HPDE6-E6E7 (cell line): ENCODE measurements at regions not wholly inside any gene's neighbourhood (a gene's known extent, or its start where the extent isn't known, plus 50 kb on each side); places are given as distances from the start of the nearest gene placed in this dataset.
"Not testable (repeated sequence)": the region's sequence is repeated elsewhere in the genome, so short reads cannot be mapped to it uniquely, and the experiment has no call there.

Experiments
- DNase-seq: peaks from one replicate; pipeline ENCODE4 v3.0.0; 2011; ENCODE audit warnings: missing footprints; ENCODE audit errors: extremely low spot score

DNA sequence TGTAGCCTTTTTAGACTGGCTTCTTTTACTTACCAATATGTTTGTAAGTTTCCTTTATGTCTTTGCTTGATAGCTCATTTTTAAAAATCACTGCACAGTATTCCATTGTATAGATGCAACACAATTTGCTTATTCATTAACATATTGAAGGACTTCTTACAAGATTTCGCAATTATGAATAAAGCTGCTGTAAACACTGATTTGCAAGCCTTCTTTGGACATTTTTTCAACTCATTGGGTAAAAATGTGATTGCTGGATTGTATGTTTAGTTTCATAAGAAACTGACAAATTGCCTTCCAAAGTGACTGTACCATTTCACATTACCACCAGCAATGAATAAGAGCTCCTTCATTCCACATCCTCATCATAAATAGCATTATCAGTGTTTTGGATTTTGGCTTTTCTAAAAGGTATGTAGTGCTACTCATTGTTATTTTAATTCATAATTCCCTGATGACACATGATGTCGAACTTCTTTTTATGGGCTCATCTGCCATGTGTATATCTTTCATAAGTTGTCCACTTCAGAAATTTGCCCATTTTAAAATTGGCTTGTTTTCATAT, 80.7 kb downstream of the TFAP2B start:
- DNase-seq, result no peak

DNA sequence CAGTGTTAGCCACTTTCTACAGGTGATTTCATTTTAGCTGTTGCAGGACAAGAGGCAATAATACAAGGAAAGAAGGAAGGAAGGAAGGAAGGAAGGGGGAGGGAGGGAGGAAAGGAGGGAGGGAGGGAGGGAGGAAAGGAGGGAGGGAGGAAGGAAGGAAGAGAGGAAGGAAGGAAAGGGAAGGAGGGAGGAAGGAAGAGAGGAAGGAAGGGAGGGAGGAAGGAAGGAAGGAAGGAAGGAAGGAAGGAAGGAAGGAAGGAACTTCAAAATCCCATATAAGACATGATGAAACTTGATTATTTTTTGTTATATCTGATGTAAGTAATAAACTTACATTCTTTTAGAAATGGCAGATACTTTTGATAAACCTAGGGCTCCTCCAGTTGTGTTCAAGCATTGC, 83.6 kb downstream of the TFAP2B start:
- DNase-seq, result no peak

DNA sequence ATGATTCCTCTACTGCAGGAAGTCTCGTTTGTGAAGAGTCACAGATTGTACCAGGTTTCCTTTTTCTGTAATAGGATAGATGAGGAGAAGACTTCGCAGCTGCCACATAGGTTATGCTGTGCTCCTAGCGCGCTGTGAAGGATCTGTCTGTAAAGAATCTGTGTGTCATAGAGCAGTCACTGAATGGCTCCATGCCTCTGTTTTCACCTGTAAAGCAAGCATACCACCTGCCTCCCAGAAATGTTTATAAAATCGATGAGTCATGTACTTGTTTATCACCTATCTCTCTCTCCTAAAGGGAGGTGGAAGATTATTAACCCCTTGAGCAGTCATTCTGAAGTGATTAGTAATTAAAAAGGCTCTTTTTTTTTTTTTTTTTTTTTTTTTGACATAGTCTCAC, 86.6 kb downstream of the TFAP2B start:
- DNase-seq, result no peak

DNA sequence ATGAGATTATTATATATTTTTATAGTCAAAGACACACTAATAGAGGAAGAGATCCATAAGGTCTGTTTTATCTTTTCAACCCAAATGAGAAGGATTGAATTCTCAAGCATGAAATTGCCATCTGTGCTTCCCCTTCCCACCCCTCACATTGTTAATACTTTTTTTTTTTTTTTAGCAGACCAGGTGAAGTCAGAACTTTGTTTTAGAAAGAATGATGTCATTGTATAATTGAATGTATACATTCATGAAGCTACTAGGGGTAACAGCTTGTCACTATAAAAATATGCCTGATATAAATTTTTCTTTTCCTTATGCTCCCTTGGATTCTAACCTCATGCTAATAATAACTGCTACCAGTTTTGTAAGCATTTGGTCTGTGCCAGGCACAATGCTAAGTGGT, 88.9 kb downstream of the TFAP2B start:
- DNase-seq, result no peak

DNA sequence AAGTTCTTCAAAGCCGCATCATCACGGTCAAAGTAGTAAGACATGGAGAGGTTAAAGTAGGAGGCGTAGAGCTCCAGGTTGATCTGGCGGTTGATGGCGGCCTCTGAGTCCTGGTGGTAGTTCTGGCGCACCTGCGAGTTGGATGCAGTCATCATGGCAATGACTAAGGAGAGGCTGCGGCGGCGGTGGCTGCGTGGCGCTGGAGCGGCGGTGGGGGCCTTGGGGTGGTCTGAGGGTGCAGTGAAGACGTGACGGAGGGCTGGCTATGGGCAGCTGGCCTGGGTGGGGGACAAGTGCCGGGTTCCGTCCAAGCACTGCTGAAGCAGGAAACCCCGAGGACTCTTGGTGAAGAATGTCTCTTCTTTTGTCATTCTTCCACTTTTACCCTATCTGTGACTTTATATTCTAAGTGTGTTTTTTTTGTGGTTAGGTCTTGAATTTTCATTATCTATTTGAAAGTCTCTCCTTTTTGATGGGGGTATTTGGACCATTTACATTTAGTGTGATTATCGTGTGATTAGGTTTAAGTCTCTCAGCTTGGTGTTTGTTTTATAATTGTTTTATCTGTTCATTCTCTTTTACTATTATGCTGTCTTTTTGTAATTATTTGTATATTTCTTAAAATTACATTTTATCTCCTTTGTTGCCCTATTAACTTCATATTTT, 94.6 kb downstream of the TFAP2B start:
- no peak for DNase-seq

DNA sequence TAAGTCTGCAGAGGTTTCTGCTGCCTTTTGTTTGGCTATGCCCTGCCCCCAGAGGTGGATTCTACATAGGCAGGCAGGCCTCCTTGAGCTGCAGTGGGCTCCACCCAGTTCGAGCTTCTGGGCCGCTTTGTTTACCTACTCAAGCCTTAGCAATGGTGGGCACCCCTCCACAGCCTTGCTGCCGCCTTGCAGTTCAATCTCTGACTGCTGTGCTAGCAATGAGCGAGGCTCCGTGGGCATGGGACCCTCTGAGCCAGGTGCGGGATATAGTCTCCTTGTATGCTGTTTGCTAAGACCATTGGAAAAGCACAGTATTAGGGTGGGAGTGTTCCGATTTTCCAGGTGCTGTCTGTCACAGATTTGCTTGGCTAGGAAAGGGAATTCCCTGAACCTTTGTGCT, 102.7 kb downstream of the TFAP2B start:
- DNase-seq, result not testable (repeated sequence)

DNA sequence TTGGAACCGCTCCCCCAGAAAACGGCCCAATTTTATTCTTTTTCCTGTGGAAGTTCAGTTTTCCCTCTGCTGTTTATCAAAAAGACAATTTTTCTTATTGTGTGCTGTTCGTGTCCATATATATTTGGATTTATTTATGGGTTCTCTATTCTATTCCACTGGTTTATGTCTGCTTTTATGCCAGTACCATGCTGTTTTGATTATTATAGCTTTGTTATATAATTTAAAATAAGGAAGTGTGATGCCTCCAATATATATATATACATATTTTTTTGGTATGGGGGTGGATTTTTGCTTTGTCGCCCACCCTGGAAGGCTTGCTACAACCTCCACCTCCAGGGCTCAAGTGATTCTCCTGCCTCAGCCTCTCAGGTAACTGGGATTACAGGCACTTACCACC, 103.3 kb downstream of the TFAP2B start:
- DNase-seq, result no peak

DNA sequence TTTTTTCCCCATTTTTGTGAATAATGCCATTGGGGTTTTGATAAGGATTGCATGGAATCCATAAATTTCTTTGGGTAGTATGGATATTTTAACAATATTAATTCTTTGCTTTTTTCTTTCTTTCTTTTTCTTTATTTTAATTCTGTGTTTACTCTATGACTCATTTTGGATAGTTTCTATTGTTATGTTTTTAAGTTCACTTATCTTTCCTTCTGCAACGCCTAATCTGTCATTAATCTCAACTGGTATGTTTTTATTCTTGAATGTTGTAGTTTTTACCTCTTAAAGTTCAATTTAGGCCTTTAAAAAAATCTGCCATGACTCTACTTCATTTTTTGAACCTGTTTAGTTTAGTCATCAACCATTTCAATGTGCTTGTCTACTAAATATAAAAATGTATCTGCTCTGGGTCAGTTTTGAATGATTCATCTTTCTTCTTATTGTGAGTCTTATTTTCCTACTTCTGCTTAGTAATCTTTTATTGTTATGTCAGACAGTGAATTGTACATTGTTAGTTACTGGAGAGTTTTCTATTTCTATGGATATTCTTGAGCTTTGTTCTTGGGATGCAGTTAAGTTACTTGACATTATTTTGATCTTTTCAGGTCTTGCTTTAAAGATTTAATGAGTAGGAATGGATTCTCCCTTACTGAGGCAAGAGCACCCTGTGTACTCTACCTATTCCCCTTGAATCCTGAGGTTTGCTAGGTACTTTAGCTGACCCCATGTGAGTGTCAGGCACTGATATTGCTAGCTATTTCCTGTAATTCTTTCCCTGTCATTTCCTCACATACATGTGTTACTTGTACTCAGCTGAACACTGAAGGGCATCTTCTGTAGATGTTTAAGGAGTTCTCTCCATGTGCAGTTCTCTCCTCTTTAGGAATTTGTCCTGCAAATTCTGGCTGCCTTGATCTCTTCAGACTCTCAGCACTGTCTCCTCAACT, 104.2 kb downstream of the TFAP2B start:
- DNase-seq, result no peak

DNA sequence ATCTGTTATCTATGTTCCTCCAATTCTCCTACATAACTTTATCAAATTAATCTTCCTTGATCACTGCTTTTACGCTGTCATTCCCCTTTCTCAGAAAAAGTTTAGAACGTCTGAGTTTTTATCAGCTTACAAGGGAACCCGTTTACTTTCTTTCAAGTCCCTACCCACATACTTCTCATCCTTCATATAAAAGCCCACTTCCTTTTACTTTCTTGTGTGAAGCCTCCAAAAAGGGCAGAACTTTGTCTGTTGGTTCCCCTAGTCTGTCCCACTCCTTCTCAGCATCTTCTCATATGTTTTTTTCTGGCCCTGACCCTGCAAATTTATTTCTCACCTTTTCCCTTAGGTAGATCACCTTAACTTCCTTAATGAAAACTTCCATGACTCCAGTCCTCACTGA, 106.1 kb downstream of the TFAP2B start:
- DNase-seq, result no peak

DNA sequence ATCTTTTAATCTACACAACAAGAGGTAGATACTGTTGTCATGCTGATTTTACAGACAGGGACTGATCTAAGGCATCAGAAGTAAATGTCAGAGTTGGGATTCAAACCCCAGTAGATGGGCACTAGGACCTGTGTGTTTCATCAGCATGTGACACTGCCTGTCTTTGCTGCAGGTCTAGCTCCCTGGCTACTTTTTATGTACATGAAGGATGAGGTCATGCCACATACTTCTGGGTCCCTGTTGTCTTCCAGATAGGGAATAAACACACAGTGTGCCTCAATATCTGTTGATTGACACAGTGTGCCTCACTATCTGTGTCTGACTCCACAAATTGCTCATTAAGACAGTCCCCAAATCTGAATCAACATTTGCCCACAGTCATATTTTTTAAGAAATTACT, 106.9 kb downstream of the TFAP2B start:
- DNase-seq, result no peak

DNA sequence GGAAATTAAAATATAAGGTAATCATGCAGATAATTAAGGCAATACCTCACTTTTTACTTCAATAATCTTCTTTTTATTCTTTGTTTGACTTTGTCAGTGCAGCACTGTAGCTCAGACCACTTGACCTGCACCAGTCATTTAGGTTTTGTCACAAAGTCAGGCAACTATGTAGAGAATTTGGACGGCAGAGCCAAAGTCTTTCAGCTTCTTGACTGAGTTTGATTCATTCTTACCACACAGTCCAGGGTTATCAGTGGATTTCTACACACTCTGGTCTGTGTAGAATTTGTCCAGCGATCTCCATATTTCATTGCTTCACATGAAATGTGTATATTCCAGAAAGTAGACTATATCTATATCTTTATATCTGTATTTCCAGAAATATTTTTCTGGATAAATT, 107.3 kb downstream of the TFAP2B start:
- DNase-seq, result no peak

DNA sequence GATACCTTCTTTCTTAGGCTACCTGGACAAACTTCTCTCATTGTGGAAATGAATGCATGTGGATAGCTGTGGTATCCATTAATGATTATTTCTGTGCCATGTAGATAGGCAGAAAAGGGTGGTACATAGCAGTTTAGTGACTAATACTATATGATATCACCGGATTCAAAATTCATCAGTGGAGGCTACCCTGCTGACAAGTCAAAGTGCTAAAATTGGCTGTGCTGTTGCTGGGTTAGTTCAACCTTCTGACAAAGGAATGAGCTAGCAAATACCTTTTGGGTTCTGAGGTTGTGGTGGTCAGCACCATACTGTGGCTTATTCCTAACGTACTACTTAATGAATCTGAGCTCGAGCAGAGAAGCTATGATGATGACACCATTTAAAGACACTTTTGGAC, 109.1 kb downstream of the TFAP2B start:
- no peak for DNase-seq

DNA sequence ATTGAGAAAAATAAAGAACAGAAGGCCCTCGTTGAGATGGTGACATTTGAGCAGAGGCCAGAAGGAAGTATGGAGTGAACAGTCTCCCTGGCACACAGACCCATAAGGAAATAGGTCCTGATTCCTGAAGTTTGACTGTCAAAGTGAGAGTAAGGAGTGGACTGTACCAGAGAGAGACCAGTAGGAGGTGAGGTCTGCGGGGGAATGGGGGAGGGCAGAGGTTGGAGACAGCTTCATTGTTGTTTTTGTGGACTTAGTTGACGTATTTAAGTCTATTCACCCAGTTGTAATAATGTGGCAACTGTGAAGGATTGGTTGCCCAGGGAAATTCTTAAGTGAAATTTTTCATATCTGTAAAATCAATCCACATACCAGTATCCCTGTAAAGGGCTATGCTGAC, 110.7 kb downstream of the TFAP2B start:
- no peak for DNase-seq

DNA sequence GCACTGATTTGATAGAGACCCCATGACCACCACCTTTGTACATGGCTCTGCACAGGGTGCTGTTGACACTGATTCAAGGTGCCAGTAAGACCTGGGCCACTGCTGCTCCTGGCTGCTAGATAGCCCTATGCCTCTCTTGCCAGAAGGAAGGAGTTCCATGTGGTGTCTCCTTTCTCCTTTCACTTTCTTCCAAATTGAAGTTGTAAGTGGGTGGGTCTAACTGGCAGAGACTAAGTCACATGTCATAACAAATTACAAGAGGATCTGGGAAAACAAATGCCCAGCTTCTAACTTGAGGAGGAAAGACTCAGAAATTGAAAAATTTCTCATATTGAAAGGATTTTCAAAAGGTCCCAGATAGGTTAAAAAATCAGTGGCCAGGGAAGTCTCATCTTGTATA, 116.8 kb downstream of the TFAP2B start:
- no peak for DNase-seq

DNA sequence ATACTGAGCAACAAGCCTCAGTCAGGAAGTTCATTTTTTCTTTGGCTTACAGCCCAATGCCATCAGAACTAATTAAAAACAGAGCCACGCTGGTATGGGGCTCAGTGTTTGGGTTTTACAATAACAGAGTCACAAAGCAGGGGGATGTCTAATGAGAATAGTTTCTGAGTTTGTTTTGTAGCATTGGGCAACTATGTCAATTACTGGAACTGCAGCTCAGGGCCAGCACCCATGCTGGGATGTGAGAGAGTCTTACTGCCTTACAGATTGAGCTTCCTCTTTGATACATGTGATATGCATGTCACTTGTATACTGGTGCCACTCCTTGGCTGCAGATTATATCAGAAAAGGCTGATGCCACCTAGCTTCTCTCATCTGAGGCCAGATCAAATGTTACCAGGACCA, 117.6 kb downstream of the TFAP2B start:
- DNase-seq, result no peak

DNA sequence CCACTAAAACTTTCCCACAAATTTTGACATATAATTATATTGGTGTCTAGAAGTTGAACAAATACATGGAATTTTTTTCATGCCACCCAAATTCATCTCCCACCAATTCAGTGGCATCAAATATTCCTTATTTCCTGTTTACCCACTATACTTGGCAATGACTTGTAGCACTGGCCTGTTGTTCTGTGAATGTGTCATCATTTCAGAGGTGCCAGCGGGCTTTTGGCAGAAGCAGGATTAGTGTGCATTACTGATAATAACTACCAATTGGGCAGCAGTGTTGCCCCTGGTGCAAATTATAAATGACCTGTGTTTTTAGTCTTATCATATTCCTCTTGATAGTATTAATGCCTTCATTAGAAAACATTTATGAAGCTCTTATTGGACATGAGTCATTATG, 121.3 kb downstream of the TFAP2B start:
- DNase-seq, result no peak

DNA sequence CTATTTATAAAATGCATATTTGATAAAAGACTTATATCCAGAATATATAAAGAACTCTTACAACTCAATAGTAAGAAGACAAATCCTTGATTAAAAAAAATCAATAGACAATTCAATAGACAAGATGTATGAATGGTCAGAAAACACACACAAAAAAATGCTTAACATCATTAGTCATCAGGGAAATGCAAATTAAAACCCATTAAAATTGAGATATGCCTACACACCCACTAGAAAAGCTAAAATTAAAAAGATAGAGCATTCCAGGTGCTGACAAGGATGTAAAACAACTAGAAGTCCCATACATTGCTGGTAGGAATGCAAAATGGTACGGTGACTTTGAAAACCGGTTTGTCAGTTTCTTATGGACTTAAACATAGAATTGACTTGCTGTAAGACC, 127.1 kb downstream of the TFAP2B start:
- no peak for DNase-seq

DNA sequence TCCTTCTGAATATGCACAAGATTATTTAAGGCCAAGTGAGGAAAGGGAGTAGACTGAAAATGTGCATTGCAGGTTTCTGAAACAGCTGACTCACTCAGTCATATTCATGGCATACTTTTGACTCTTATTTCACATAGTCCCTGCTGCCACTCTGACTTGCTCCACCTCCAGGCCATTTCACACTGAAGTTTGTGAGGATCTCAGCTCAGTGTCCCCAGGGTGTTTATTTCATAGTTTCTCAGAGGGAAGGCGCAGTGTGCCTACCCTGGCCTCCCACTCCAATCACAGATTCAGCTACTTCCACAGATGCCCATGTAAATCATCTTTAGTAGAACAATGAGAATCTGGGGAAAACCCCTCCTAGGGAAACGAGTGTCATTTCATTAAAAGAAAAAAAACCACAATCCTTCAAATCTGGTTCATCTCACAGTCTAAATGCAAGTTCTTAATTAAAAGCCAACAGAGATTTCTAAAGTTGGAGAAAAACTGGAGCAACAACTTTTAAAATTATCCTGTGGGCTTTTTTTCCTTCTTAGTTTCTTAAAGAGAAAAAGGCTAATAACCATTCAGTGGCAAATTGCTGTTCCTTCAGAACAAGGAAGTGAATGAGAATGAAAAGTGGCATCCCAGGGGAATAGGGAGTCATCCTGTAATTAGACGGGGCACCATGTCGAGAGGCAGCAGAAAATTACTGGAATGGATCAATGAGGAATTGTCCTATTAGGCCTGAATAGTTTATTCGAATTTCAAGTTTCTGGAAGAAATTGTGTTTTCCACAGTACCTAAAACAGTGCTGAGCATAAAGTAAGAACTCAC, 133.6 kb downstream of the TFAP2B start:
- DNase-seq, result no peak

DNA sequence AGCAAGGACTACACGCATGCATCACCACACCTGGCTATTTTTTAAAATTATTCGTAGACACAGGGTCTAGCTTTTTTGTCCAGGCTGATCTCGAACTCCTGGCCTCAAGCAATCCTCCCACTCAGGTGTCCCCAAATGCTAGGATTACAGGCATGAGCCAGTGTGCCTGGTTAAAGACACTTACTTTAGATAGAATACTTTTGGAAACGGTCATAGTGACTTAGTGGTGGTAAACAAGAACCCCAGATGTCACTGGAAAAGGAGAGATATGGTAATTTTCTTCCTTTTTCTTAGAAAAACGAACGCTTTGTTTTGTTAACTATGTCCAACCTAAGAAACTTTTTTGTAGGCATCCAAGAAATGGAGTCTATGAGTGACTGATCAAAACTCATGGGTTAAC, 137.3 kb downstream of the TFAP2B start:
- DNase-seq, result no peak

DNA sequence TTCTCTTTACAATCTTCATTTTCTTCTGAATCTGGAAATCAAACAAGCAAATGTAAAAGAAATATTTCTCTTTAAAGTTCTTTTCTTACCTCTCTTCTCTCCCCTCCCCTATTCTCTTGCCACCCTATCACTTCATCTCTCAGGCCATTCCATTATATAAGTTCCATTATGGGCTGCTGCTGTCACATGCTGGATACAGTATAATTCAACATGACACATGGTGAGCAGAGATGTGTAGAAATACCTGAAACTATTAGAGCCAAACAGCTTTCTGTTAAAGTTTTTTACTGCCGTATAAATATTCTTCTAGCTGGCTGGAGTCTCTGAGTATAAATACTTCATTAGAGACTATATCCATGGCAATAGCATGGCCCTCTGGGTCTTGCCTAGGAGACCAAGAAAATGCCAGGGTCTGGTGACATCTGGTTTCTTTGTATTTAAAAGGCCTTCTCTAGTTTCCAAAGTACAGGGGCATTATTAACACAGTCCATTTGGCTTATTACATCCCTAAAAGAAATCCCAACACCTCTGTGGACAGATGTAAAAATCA, 139.6 kb downstream of the TFAP2B start:
- DNase-seq, result no peak

DNA sequence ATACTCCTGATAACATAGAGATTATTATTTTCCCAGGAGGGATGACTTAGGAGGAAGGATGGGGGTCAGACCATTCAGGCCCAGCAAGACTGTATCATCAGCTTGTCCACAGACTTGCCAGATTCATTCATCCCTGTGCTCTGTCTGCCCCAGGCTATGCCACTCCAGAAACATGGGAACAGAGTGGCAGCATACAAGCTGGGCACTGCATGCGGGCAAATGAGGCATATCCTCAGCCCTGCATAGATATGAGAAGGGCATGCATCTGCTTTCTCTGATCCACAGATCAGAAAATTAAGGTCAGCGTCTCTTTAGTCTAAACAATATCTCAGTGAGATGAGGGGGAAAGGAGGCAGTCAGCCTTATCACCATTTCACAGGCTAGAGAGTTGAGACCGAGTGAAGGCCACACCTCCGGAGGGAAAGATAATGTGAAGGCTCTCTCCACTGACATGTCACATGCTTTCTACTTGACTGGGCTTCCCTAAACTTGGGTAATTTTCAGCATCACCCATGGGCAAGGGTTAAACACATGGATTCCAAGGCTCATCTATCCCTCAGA, 140.5 kb downstream of the TFAP2B start:
- no peak for DNase-seq

DNA sequence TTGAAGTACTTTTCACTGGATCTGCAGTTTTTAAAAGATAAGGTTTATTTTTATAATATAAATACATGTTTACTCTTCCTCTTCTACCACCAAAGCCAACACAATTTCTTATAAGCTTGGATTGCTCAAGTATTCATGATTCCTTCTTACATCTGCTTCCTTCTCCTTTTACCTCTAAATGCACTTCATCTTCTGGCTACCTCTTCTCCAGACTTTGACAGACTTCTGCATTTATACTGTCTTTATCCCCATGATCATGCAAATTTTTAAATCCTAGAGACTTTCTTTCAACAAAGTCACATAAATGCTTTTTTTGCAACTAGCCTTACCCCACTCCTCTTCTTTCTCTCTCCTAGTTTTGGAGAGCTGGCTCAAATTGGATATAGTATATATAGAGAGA, 142.9 kb downstream of the TFAP2B start:
- no peak for DNase-seq
